HG02885 (cell line): ENCODE measurements at regions not wholly inside any gene's neighbourhood (a gene's known extent, or its start where the extent isn't known, plus 50 kb on each side); places are given as distances from the start of the nearest gene placed in this dataset.
A peak's percentile ranks its signal among the peaks of the same experiment; 100 is the strongest.

ENCODE experiments used
- ATAC-seq: cut with Tn5 transposase; IDR thresholded peaks from one replicate; pipeline ENCODE4 v1.9.1; 2021; ENCODE audit warnings: mild to moderate bottlenecking; ENCODE audit not compliant: unreplicated experiment, poor library complexity

DNA sequence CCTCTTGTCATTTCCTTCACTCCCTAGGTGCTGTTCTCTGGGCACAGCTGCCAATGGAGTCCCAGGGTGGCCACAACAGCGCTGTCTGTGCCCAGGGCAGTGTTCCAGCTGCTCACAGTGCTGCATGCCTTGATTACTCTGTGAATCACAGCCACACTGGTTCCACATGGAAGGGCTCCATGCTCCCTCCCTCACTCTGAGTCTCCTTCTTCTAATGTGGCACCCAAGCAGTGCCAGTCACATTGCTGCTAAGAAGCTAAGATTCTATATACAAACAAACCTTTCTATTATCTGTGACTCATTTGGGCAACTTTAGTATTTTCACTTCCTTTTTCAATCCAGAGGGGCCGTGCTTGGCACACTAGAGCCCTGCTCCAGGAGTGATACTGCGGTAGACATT lies 248.7 kb downstream of the TDRD3 start:
- no peak for ATAC-seq

DNA sequence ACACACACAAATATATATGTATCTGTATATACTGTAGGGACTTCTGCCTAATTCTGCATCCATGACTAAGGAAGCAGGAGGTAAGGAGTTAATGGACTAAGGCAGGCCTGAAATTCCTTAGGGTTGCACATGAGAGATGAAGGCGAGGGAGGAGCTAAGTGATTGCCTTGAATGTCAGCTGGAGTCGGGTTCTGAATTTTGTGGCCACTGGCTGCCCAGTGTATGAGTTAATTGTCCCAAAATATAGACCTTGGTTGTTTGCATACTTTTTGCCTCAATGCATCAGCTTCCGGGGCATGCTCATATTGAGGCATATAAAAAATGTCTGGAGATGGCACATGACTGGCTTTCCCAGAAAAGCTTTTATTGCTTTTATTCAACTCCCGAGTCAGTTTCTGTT lies 245.5 kb downstream of the TDRD3 start:
- no peak for ATAC-seq

DNA sequence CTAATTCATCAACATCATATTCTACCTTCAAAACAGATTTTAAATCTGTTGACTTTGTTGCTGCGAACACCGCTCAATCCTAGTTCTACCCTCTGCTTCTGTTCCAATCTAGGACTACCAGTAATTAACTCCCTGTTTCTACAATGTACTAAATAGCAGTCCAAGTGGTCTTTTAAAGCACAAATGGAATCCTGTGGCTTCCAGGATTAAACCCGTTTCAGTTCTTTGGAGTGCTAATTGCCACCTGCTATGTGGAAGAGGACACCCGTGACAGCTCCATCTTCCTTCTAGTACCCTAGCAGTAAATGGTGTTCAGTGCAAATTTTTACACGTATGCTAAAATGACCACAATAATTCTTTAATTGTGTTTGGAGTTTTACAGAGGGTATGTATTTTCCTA lies 232.1 kb downstream of the TDRD3 start:
- ATAC-seq = no peak

DNA sequence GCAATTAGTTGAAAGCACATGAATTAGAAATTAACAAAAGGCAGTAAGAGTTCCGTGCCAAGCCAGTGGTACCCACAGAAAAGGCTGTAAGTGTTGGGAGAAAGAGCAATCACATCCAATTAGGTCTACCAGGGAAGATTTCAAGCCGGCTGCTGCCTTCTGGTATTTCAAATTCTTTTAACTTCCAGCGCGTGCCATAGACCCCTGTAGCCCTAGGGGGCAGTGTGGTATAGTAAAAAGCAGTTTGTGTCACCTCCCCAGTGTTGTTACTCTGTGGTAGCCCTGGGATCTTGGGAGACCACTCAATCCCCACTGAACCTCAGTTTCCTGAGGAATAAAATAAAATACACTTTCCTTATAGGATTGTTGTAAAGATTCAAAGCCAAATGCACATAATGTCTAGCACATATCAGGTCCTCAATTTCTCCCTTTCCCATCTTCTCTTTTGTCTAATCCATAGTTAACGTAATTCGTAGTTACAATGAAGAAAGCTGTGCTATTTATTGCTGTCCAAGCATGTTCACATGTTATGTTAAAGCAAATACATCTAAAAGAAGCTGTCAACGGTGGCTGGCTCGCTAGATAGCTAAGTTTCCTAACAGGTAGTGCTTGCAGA lies 230.2 kb downstream of the TDRD3 start:
- ATAC-seq = peak; percentile 72
